GM12875 (cell line): ENCODE measurements at regions not wholly inside any gene's neighbourhood (a gene's known extent, or its start where the extent isn't known, plus 50 kb on each side); places are given as distances from the start of the nearest gene placed in this dataset.

Source experiments
- H3K4me3 ChIP-seq: one replicate; pipeline ENCODE4 v1.5.1; 2011; ENCODE audit warnings: low read depth, low read length, control low read depth
- CTCF ChIP-seq: IDR thresholded peaks from 2 replicates; pipeline ENCODE4 v1.5.1; 2011; ENCODE audit warnings: low read depth, mild to moderate bottlenecking, control low read depth, inconsistent platforms, low read length, moderate library complexity, borderline replicate concordance; ENCODE audit not compliant: insufficient read depth

- TF ChIP-seq CTCF: no peak
- no peak overlapping the region for H3K4me3 ChIP-seq
Observed at GRCh38 chr13:80133631-80134261, 207.2 kb downstream of the SPRY2 start.

DNA sequence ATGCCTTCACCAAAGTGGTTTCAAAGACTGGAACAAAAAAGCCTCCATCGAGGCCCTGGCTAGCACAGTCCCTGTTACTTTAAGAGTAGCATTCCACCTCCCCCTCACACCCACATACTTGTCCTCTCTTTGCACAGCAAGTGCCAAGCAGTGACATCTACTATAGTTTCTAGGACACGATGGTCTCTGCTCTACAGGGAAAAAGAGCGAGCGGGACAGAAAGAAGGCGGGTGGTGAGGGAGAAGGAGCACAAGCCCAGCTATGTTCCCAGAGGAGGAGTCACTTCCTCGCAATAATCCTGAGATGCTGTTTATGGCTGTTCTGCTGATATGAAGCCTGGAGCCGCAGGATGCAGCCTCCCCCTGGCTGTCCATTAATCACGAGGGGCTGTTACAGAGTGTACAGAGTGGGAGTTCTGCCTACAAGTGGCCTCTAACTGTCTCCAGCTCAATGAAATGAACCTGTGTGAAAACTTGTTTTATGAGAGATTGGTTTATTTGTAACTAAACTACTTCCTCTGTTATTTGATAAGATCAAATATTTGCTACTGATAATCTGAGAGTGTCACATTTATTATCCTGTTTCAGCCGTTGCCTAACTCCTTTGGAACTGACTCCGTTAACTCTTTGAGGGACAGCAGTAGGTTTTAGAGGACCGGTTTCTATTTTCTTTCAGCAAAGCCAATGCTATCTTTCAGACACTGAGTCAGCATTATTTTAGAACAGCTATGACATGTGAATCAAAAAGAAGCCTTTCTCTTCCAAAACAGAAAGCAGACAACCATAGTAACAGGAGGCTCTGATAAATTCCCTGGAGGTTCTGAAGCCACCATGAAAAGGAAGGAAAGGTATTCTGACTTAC lies 208.0 kb downstream of the SPRY2 start:
- no peak overlapping the region for H3K4me3 ChIP-seq
- no peak for TF ChIP-seq CTCF

DNA sequence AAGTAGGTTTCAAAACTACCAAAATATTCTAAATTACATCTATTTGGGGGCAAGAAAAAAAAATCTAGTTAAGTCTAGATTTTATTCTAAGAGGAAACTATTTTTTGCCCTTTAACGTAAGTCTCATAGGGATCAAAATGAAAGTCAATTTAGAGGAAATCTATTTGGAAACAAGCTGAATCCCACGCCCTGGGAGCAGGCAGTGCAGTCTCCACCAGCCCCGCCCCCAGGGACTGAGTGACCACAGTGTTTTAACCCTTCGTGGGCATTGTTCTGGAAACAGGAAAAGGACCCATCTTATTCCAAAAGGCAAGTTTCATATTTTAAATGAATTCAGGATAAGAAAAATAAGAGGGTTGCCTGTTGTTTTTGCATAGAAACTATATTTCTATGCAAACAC lies 209.7 kb downstream of the SPRY2 start:
- H3K4me3 ChIP-seq: no peak overlapping the region
- TF ChIP-seq CTCF: no peak

- no peak for TF ChIP-seq CTCF
- no peak overlapping the region for H3K4me3 ChIP-seq
Observed at GRCh38 chr13:80126389-80127068, 214.4 kb downstream of the SPRY2 start.

- no peak for TF ChIP-seq CTCF
Observed at GRCh38 chr13:80123945-80124344, 217.0 kb downstream of the SPRY2 start.

DNA sequence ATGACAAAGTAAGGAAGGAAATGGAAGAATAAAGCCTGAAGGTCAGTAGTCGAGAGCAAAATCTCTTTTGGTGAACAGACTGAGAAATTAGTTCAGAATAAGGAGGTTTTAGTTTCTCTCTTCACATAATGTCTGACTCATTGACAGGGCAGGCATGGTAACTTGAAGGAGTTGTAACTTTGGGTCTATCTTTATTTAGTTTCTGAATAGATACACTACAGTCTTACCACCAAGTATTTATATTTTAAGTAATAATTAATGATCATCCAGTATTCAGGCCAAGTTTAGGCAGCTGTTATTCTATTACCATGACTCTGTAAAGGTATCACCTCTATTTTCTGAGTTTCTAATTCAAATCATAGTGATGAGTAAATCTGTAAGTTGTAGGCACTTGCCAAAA lies 219.9 kb downstream of the SPRY2 start:
- no peak for TF ChIP-seq CTCF
- no peak overlapping the region for H3K4me3 ChIP-seq

More at GRCh38 chr13:80123945-80124344, 217.0 kb downstream of the SPRY2 start:
- H3K4me3 ChIP-seq: no peak overlapping the region
